COLO668 (cell line): ENCODE measurements at regions not wholly inside any gene's neighbourhood (a gene's known extent, or its start where the extent isn't known, plus 50 kb on each side); places are given as distances from the start of the nearest gene placed in this dataset.

Experiments used
- DNase-seq: peaks from one replicate; lab custom pipeline; 2025; ENCODE audit not compliant: unreplicated experiment; lab: John Stamatoyannopoulos, UW

DNA sequence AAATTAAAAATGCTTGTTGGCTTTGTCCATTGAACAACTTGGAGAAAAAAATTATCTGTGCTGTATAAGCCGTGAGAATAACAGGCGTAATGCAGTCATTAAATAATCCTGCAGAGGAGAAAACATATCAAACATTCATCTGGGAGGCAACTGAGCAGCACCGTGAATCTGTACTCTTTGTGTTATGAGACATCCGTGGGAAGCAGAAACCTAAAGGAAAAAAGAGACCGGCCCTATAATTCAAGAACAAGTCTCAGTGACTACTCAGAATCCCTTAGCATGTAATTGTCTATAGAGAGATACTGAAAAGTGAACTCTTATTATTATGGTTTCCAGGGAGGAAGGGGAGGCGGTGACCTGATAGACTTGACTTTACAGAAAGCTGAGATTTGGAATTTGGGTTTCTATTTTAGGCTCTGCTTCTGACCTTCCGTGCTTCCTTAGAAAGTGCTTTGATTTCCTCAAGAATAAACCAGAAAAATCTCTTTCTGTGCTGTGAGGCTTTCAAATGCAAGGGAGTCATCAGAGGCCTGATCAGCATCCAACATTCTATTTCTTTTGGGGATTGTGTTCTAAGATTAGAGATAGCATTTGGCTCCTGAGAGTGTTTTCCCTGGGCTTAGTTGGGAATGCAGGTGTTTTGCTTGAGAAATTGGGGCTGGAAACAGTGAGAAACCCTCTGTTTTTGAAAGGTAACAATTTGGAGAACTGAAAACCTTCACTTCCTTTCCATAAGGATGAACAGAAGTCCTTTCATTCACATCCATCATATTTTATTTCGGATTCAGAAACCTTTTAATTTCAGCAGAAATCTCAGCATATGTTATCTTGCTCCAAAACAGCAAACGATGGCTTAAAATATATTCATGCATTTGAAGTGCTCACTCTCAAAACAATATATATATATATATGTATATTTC lies 296.7 kb downstream of the CSNK1G3 start:
- no peak for DNase-seq

DNA sequence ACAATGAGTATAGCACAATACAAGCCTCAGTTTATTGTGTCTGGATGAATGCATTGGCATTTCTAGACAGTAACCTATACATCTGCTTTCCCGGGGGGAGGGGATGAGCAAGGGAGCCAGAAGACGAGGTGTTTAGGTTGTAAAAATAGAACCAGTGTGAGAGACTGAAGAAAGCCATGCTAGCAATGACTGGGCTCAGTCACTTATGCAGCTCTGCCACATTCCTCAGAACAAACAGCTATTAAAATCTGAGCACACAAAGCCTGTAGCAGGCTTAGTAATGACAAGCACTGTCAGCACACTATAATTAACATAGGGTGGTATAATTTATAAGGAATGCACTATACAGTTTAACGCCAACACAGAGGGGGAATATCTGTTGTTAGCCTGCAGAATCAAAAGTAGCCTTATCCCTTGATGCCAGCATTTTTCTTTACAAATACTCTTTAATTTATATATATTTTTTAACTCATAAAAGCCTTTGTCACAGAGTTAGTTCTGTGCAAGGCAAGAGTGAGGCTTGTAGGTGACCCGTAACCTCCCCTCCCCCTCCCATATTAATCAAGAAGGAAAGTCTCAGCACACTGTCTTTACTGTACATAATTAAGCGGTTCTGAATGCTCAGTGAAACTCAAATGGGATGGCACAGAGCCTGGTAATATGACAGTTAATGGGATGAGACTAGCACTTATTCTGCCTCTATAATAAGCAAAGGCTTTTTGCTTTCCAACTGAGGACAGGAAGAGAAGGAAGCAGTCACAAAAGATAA lies 295.4 kb downstream of the CSNK1G3 start:
- DNase-seq, result no peak

- DNase-seq, result no peak
Measured at GRCh38 chr5:123806644-123807043, 294.7 kb downstream of the CSNK1G3 start.

DNA sequence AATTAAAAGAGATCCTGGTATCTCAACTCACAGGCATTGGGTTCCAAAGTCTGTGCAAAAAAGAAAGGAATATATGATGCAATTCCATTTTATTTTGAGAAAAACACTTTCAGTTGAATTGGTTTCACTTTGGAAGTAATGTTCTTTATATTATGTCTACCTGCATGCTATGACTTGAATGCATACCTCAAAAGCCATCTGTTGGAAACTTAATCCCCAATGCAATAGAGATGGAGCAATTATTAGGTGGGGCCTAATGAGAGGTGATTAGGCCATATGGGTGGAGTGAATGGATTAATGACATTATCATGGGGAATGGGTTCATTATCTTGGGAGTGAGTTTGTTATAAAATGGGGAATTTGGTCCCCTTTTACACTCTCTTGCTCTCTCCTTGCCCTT lies 293.3 kb downstream of the CSNK1G3 start:
- no peak for DNase-seq

GRCh38 chr5:123803359-123803758 lies 291.4 kb downstream of the CSNK1G3 start:
- DNase-seq, result no peak

- no peak for DNase-seq
Measured at GRCh38 chr5:123802298-123802951, 290.4 kb downstream of the CSNK1G3 start.

DNA sequence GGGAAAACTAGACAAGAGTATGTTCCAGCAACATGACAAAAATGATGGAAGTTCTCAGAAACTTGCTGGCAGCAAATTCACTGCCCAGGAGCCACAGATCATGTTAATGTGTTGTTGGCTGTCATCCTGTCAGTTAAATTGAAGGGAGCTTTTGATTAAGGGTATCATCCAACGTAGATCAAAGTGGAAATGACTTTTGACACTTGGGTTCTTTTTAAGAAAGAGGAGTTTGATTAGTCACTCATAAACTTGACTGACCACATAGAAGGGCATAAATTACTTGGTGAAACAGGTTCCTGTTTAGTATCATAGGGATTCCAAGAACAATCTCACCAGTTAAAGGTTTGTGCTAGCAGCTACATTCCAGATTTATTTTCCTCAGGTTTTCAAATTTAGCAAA lies 288.7 kb downstream of the CSNK1G3 start:
- no peak for DNase-seq

DNA sequence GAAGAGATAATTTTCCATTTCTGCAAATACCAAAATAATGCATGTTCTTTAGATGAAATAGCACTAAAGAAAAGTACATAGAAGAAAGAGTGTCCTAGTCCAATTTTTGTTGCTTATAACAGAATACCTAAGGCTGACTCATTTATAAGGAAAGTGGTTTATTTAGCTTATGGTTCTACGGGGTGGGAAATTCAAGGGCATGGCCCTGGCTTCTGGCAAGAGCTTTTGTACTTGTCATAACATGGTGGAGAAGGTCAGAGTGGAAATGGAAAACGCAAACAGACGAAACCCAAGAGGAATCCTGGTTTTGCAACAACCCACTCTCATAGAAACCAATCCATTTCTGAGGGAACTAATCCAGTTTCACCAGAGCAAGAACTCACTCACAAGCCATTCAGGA lies 283.7 kb downstream of the CSNK1G3 start:
- no peak for DNase-seq

GRCh38 chr5:123790226-123790625 lies 278.2 kb downstream of the CSNK1G3 start:
- no peak for DNase-seq

DNA sequence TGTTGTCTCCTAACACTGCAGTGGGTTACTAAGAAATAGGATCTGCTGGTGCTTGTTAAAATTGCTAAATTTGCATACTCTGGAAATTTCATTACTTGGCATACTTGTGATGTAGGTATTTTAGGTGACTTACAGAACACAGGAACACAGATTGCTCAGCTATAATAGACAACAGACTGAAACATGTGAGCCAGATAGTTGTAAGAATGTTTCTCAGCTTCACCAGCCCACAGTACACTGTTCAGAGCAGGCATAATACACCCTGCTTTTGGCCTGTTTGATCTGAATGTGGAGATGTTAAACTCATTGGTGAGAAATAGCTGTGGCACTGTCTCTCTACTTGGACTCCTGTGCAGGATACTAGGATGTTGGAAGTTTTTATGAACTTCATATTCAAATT lies 275.7 kb downstream of the CSNK1G3 start:
- no peak for DNase-seq

GRCh38 chr5:123787136-123787535 lies 275.2 kb downstream of the CSNK1G3 start:
- no peak for DNase-seq

- no peak for DNase-seq
Measured at GRCh38 chr5:123786411-123786810, 274.4 kb downstream of the CSNK1G3 start.

- peak; percentile 56 for DNase-seq
Measured at GRCh38 chr5:123785162-123786071, 273.4 kb downstream of the CSNK1G3 start.

- DNase-seq, result no peak
Measured at GRCh38 chr5:123783421-123783820, 271.4 kb downstream of the CSNK1G3 start.

DNA sequence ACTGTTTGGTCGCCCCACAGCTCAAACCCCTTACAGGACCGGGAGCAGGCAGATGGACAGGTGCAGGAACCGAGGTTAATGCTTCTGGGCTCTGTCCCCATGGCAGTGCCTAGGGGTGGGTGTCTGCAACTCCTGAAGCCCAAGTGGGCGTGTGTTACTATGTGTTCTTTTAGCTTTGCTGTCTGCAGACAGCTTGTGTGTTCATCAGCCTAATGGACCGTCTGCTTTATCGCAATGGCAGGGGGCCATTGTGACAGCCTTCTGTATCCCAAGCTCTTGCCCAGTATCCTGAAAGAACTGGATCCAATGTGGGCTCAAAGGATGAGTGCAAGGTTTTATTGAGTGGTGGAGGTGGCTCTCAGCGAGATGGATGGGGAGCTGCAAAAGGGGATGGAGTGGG lies 266.7 kb downstream of the CSNK1G3 start:
- DNase-seq, result no peak

DNA sequence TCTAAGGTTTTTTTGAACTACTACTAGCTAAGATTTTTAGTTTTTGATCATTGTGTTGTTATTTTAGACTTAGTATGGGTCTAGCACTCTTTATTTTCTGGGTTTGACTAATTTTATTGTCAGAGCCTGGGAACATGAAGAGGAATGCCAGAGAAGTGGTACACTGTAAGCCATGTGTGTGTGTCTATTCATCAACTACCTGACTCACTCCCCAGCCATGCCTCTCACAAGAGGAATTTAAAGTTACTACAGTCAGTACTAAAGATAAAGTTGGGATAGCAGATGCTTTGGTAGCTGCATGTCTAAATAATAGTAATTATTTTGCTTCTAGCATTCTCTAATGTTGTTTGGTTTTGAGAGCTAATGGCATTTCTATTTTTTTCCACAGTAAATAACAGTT lies 264.8 kb downstream of the CSNK1G3 start:
- DNase-seq, result no peak

- no peak for DNase-seq
Measured at GRCh38 chr5:123771715-123772114, 259.7 kb downstream of the CSNK1G3 start.

DNA sequence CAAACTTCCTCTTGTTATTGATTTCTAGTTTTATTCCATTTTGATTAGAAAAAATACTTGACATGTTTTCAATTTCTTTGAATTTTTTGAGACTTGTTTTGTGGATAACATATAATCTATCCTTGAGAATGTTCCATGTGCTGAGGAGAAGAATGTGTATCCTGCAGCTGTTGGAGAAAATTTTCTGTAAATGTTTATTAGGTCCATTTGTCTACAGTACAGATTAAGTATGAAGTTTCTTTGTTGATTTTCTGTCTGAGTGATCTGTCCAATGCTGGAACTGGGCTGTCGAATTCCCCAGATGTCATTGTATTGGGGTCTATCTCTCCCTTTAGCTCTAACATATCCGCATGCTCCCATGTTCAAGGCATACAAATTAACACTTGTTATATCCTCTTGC lies 251.2 kb downstream of the CSNK1G3 start:
- no peak for DNase-seq

GRCh38 chr5:123756816-123757215 lies 244.8 kb downstream of the CSNK1G3 start:
- no peak for DNase-seq

DNA sequence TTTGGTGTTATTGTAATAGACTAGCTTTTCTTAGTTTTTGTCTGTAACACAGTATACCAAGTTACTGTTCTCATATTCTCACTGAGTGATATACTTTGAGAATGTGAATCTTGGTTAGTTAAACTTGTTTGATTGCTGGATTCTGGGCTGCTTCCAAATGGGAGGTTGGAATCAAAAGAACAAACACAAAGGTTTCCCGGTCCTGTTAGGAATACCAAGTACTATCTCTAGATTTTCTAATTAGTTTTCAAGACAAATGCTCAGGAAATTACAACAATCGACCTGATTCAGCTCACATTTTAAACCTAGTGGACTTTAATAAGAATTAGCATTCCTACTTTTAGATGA lies 244.3 kb downstream of the CSNK1G3 start:
- DNase-seq, result no peak
